Activated CD8-positive, alpha-beta T cell treated with anti-CD3 and anti-CD28 coated beads, Interleukin-2, amount 10 ng/mL, durations not matched to agents 7 days and 5 days (primary cell): ENCODE measurements at regions not wholly inside any gene's neighbourhood (a gene's known extent, or its start where the extent isn't known, plus 50 kb on each side); places are given as distances from the start of the nearest gene placed in this dataset.

Source experiments
- ATAC-seq: fragments of 150-1000 bp; cut with Tn5 transposase; one replicate; pipeline ENCODE4 v1.10.0; 2021; ENCODE audit warnings: moderate library complexity
- CTCF ChIA-PET: fragments of 350-600 bp; sonication (Branson Sonifier 250); formaldehyde crosslinking; loops from one replicate; lab custom pipeline; 2021; ENCODE audit warnings: antibody characterized with exemption; lab: Charles Lee
- POLR2A ChIA-PET: fragments of 350-600 bp; sonication (Branson Sonifier 250); formaldehyde crosslinking; loops from one replicate; lab custom pipeline; 2021; ENCODE audit warnings: antibody characterized with exemption; lab: Charles Lee
- DNase-seq: peaks from one replicate; pipeline ENCODE4 v3.0.0-alpha.2; 2020
- H3K27ac Mint-ChIP-seq: one replicate; pipeline ENCODE4 v1.8.0; 2021; ENCODE audit warnings: mild to moderate bottlenecking, mixed read lengths
- H3K27me3 Mint-ChIP-seq: one replicate; pipeline ENCODE4 v1.8.0; 2021; ENCODE audit warnings: low read depth, mixed read lengths
- H3K36me3 Mint-ChIP-seq: one replicate; pipeline ENCODE4 v1.8.0; 2021; ENCODE audit warnings: low read depth, mixed read lengths
- H3K4me1 Mint-ChIP-seq: one replicate; pipeline ENCODE4 v1.8.0; 2021; ENCODE audit warnings: low read depth, mixed read lengths
- H3K4me3 Mint-ChIP-seq: one replicate; pipeline ENCODE4 v1.8.0; 2021; ENCODE audit warnings: mild to moderate bottlenecking, mixed read lengths
- H3K9me3 Mint-ChIP-seq: one replicate; pipeline ENCODE4 v1.8.0; 2022; ENCODE audit warnings: mixed read lengths; ENCODE audit not compliant: insufficient read depth

DNA sequence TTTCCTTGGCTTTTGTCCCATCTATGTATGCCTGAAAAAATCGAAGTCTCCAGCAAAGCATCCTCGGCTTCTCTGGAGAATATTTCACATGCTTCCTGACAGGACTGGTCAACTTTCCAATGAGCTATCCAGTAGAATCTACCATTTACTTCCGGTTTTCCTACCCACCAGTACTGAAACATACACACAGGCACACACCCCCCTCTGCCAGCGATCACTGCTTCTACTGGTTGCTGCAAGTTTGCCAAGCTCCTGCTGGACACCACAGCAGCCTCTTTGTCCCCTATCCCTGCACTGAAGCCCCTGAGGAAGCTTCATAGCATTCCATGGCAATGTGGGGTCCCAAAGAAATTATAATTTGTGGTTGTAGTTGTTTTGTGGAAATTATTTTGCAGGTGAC lies 536.8 kb downstream of the MATN1 start:
- no peaks in the 10 kb centered on the region for H3K36me3 Mint-ChIP-seq
- POLR2A ChIA-PET, result no interaction called here
- no peak overlapping the region for H3K4me3 Mint-ChIP-seq
- ATAC-seq (no peak), DNase-seq (no peak)
- peaks cover 13% of the 10 kb centered on the region for H3K4me1 Mint-ChIP-seq
- H3K27ac Mint-ChIP-seq, result no peak overlapping the region
- no peaks in the 10 kb centered on the region for H3K9me3 Mint-ChIP-seq
- H3K27me3 Mint-ChIP-seq, result no peaks in the 10 kb centered on the region
- CTCF ChIA-PET, result no interaction called here

- ATAC-seq (no peak), DNase-seq (no peak)
- POLR2A ChIA-PET, result no interaction called here
- H3K9me3 Mint-ChIP-seq, result no peaks in the 10 kb centered on the region
- CTCF ChIA-PET, result no interaction called here
- no peak overlapping the region for H3K27ac Mint-ChIP-seq
- H3K27me3 Mint-ChIP-seq, result no peaks in the 10 kb centered on the region
- H3K4me3 Mint-ChIP-seq, result no peak overlapping the region
- no peaks in the 10 kb centered on the region for H3K36me3 Mint-ChIP-seq
- peaks cover 6% of the 10 kb centered on the region for H3K4me1 Mint-ChIP-seq
Observed at GRCh38 chr1:30185809-30186208, 537.6 kb downstream of the MATN1 start.

DNA sequence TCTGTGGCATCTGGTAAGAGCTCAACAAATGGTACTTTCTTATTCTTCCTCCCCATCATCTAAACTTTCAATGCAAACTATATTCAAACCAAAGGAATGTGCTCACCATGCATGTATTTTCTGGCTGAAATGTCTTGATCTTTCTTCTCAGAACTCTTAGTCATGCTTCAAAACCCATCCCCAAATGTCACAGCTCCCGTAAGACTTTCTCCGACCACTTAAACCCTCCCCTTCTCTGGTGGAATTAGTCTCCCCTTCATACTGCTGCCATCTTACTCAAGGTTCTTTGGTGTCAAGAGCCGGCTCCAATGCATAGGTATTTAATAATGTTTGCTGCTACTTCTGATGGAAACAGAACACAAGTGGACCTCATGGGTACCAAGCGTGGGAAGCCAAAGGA lies 538.1 kb downstream of the MATN1 start:
- no peak overlapping the region for H3K4me3 Mint-ChIP-seq
- no peak overlapping the region for H3K27ac Mint-ChIP-seq
- DNase-seq (no peak), ATAC-seq (no peak)
- no peaks in the 10 kb centered on the region for H3K36me3 Mint-ChIP-seq
- CTCF ChIA-PET, result no interaction called here
- peaks cover 1% of the 10 kb centered on the region for H3K4me1 Mint-ChIP-seq
- H3K27me3 Mint-ChIP-seq, result no peaks in the 10 kb centered on the region
- POLR2A ChIA-PET, result no interaction called here
- H3K9me3 Mint-ChIP-seq, result no peaks in the 10 kb centered on the region

GRCh38 chr1:30184393-30185141 lies 538.8 kb downstream of the MATN1 start:
- no peak overlapping the region for H3K27ac Mint-ChIP-seq
- no peaks in the 10 kb centered on the region for H3K4me1 Mint-ChIP-seq
- POLR2A ChIA-PET, result no interaction called here
- CTCF ChIA-PET, result no interaction called here
- no peak overlapping the region for H3K4me3 Mint-ChIP-seq
- no peaks in the 10 kb centered on the region for H3K9me3 Mint-ChIP-seq
- ATAC-seq (no peak), DNase-seq (no peak)
- no peaks in the 10 kb centered on the region for H3K27me3 Mint-ChIP-seq
- H3K36me3 Mint-ChIP-seq, result no peaks in the 10 kb centered on the region

DNA sequence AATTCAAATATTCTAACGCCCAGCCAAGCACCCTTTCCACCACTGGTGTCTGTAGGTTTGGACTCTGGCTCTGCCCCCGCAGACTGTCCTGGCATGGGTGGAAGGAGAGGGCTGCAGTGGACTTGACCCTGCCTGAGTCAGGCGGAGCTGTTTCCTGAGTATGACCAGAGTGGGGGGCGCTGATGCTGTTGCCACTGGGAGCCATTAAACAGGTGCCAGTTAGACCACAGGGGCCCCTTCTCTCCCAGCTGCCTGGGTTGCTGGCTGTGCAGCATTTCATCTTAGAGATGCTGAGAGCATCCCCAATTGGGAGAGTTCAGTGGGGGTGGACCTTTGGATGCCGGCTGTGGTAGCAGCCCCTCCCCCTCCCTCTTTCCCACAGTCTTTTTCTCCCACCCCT lies 539.5 kb downstream of the MATN1 start:
- CTCF ChIA-PET, result no interaction called here
- Mint-ChIP-seq H3K27me3 (no peaks in the 10 kb centered on the region), H3K36me3 (no peaks in the 10 kb centered on the region), H3K4me3 (no peak overlapping the region), H3K27ac (no peak overlapping the region), H3K4me1 (no peaks in the 10 kb centered on the region), H3K9me3 (no peaks in the 10 kb centered on the region)
- DNase-seq (no peak), ATAC-seq (no peak)
- POLR2A ChIA-PET, result no interaction called here

GRCh38 chr1:30183006-30183405 lies 540.4 kb downstream of the MATN1 start:
- CTCF ChIA-PET, result no interaction called here

GRCh38 chr1:30179942-30180543 lies 543.3 kb downstream of the MATN1 start:
- Mint-ChIP-seq H3K27ac (no peak overlapping the region), H3K9me3 (no peaks in the 10 kb centered on the region), H3K27me3 (peaks cover 11% of the 10 kb centered on the region), H3K4me3 (no peak overlapping the region), H3K36me3 (no peaks in the 10 kb centered on the region), H3K4me1 (no peaks in the 10 kb centered on the region)
- CTCF ChIA-PET, result no interaction called here
- POLR2A ChIA-PET, result no interaction called here
- no peak for DNase-seq
- ATAC-seq, result no peak

More at GRCh38 chr1:30183006-30183405, 540.4 kb downstream of the MATN1 start:
- ATAC-seq (no peak), DNase-seq (no peak)
- no peaks in the 10 kb centered on the region for H3K36me3 Mint-ChIP-seq
- H3K4me3 Mint-ChIP-seq, result no peak overlapping the region
- H3K27ac Mint-ChIP-seq, result no peak overlapping the region
- no peaks in the 10 kb centered on the region for H3K27me3 Mint-ChIP-seq
- H3K4me1 Mint-ChIP-seq, result no peaks in the 10 kb centered on the region
- POLR2A ChIA-PET, result no interaction called here
- no peaks in the 10 kb centered on the region for H3K9me3 Mint-ChIP-seq

- no peak overlapping the region for H3K27ac Mint-ChIP-seq
- CTCF ChIA-PET, result no interaction called here
- ATAC-seq (no peak), DNase-seq (no peak)
- H3K9me3 Mint-ChIP-seq, result no peaks in the 10 kb centered on the region
- peaks cover 11% of the 10 kb centered on the region for H3K27me3 Mint-ChIP-seq
- no peak overlapping the region for H3K4me3 Mint-ChIP-seq
- H3K4me1 Mint-ChIP-seq, result no peaks in the 10 kb centered on the region
- POLR2A ChIA-PET, result no interaction called here
- no peaks in the 10 kb centered on the region for H3K36me3 Mint-ChIP-seq
Observed at GRCh38 chr1:30176477-30176876, 546.9 kb downstream of the MATN1 start.

- Mint-ChIP-seq H3K4me3 (no peak overlapping the region), H3K9me3 (no peaks in the 10 kb centered on the region), H3K27me3 (peaks cover 11% of the 10 kb centered on the region), H3K36me3 (no peaks in the 10 kb centered on the region), H3K27ac (no peak overlapping the region), H3K4me1 (no peaks in the 10 kb centered on the region)
- POLR2A ChIA-PET, result no interaction called here
- no peak for DNase-seq
- no peak for ATAC-seq
- CTCF ChIA-PET, result no interaction called here
Observed at GRCh38 chr1:30174499-30174898, 548.9 kb downstream of the MATN1 start.

DNA sequence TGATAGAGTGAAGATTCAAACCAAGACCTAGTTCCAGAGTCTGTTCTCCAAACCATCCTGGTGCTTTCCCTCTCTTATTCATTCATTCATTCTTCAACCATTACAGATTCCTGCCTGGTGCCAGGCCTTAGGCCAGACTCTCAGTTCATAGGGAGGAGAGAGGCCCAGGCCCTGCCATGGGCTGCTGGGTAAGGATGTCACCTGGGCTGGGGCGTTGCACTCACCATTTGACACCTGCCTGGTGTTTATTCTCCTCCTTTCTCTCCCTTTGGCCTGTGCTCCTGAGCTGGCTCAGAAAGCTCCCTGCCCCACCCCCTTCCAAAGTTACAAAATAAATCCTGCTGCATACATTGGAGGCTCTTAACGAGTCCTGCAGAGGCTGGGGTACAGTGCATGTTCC lies 549.8 kb downstream of the MATN1 start:
- Mint-ChIP-seq H3K27me3 (peaks cover 11% of the 10 kb centered on the region), H3K36me3 (no peaks in the 10 kb centered on the region), H3K9me3 (no peaks in the 10 kb centered on the region), H3K27ac (no peak overlapping the region), H3K4me1 (no peaks in the 10 kb centered on the region), H3K4me3 (no peak overlapping the region)
- POLR2A ChIA-PET, result no interaction called here
- ATAC-seq (no peak), DNase-seq (no peak)
- CTCF ChIA-PET, result no interaction called here

DNA sequence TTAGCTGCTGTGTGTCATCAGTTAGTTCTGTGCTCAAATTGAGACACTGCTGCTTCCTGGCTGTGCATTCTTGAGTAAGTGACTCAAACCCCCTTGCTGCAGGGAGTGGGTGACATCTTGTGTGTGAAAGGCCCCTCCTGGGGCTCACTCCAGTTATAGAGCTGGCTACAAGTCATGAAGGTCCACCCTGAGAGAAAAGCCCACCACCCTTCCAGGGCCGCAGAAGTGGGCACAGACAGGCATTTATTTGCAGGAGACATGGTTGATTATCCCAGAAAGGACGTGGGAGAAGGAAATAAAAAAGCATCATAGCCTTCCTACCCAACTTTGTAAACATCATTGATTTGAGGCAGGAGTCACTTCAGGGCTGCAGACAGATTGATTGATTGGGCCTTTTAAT lies 550.6 kb downstream of the MATN1 start:
- H3K27ac Mint-ChIP-seq, result no peak overlapping the region
- no peak overlapping the region for H3K4me3 Mint-ChIP-seq
- H3K36me3 Mint-ChIP-seq, result no peaks in the 10 kb centered on the region
- no peaks in the 10 kb centered on the region for H3K4me1 Mint-ChIP-seq
- CTCF ChIA-PET, result no interaction called here
- no peak for DNase-seq
- H3K27me3 Mint-ChIP-seq, result peaks cover 11% of the 10 kb centered on the region
- ATAC-seq, result no peak
- POLR2A ChIA-PET, result no interaction called here
- no peaks in the 10 kb centered on the region for H3K9me3 Mint-ChIP-seq

GRCh38 chr1:30172299-30172694 lies 551.1 kb downstream of the MATN1 start:
- POLR2A ChIA-PET, result no interaction called here
- no peaks in the 10 kb centered on the region for H3K9me3 Mint-ChIP-seq
- H3K4me3 Mint-ChIP-seq, result no peak overlapping the region
- DNase-seq (no peak), ATAC-seq (no peak)
- no peaks in the 10 kb centered on the region for H3K36me3 Mint-ChIP-seq
- no peaks in the 10 kb centered on the region for H3K4me1 Mint-ChIP-seq
- CTCF ChIA-PET, result no interaction called here
- peaks cover 9% of the 10 kb centered on the region for H3K27me3 Mint-ChIP-seq
- no peak overlapping the region for H3K27ac Mint-ChIP-seq
